ENCODE measurements at regions not wholly inside any gene's neighbourhood (a gene's known extent, or its start where the extent isn't known, plus 50 kb on each side); places are given as distances from the start of the nearest gene placed in this dataset.
A peak's percentile ranks its signal among the peaks of the same experiment; 100 is the strongest.
"Not testable (repeated sequence)": the region's sequence is repeated elsewhere in the genome, so short reads cannot be mapped to it uniquely, and the experiment has no call there.

- Mint-ChIP-seq H3K27me3 (peaks cover 0 to 5% (median 1%) of the 10 kb centered on the region in 5 donors), H3K9me3 (peaks cover 0 to 19% (median 14%) of the 10 kb centered on the region in 9 donors), H3K36me3 (peaks cover 0 to 14% (median 2%) of the 10 kb centered on the region in 3 donors), H3K4me1 (no peaks in the 10 kb centered on the region), H3K4me3 (no peak overlapping the region), H3K27ac (no peak overlapping the region)
- POLR2A ChIA-PET = no interaction called here
- DNase-seq (no peak), ATAC-seq (no peak)
Observed at GRCh38 chr4:77264826-77265225, 107.8 kb downstream of the CCNG2 start.

- Mint-ChIP-seq H3K36me3 (peaks cover 0 to 13% (median 2%) of the 10 kb centered on the region in 3 donors), H3K9me3 (peaks cover 0 to 18% (median 12%) of the 10 kb centered on the region in 9 donors), H3K4me1 (no peaks in the 10 kb centered on the region), H3K27ac (no peak overlapping the region), H3K27me3 (peaks cover 0 to 7% (median 1%) of the 10 kb centered on the region in 5 donors), H3K4me3 (no peak overlapping the region)
- no peak for ATAC-seq
- DNase-seq = no peak
- POLR2A ChIA-PET = no interaction called here
Observed at GRCh38 chr4:77268108-77268507, 111.1 kb downstream of the CCNG2 start.

- no peak overlapping the region for H3K4me3 Mint-ChIP-seq
- no peaks in the 10 kb centered on the region for H3K4me1 Mint-ChIP-seq
- H3K27ac Mint-ChIP-seq = no peak overlapping the region
- H3K36me3 Mint-ChIP-seq = peaks cover 0 to 2% (median 0%) of the 10 kb centered on the region in 3 donors
- DNase-seq (no peak), ATAC-seq (no peak)
- H3K9me3 Mint-ChIP-seq = peaks cover 0 to 5% (median under 1%) of the 10 kb centered on the region in 9 donors
- peaks cover 0 to 7% (median 1%) of the 10 kb centered on the region in 5 donors for H3K27me3 Mint-ChIP-seq
- POLR2A ChIA-PET = no interaction called here
Observed at GRCh38 chr4:77269505-77269904, 112.5 kb downstream of the CCNG2 start.

- H3K4me3 Mint-ChIP-seq = no peak overlapping the region
Observed at GRCh38 chr4:77273412-77273811, 116.4 kb downstream of the CCNG2 start.

GRCh38 chr4:77279114-77279513 is 122.1 kb downstream of the CCNG2 start:
- peaks cover 0 to 22% (median 0%) of the 10 kb centered on the region in 5 donors for H3K27me3 Mint-ChIP-seq
- H3K36me3 Mint-ChIP-seq, H3K4me1 Mint-ChIP-seq, H3K4me3 Mint-ChIP-seq, ATAC-seq, H3K27ac Mint-ChIP-seq, POLR2A ChIA-PET, H3K9me3 Mint-ChIP-seq, DNase-seq: not testable (repeated sequence)

More at GRCh38 chr4:77273412-77273811, 116.4 kb downstream of the CCNG2 start:
- ATAC-seq = no peak
- no peaks in the 10 kb centered on the region for H3K9me3 Mint-ChIP-seq
- POLR2A ChIA-PET = no interaction called here
- H3K27me3 Mint-ChIP-seq = peaks cover 0 to 12% (median under 1%) of the 10 kb centered on the region in 5 donors
- no peak overlapping the region for H3K27ac Mint-ChIP-seq
- no peaks in the 10 kb centered on the region for H3K4me1 Mint-ChIP-seq
- DNase-seq = no peak
- H3K36me3 Mint-ChIP-seq = no peaks in the 10 kb centered on the region

GRCh38 chr4:77282305-77282704 is 125.3 kb downstream of the CCNG2 start:
- DNase-seq = no peak
- Mint-ChIP-seq H3K4me1 (peaks cover 0 to 2% (median 0%) of the 10 kb centered on the region in 4 donors), H3K9me3 (no peaks in the 10 kb centered on the region), H3K27ac (no peak overlapping the region), H3K36me3 (no peaks in the 10 kb centered on the region), H3K4me3 (no peak overlapping the region), H3K27me3 (peaks cover 1 to 31% (median 3%) of the 10 kb centered on the region in 5 donors)
- no peak for ATAC-seq
- POLR2A ChIA-PET = no interaction called here

GRCh38 chr4:77284036-77284435 is 127.0 kb downstream of the CCNG2 start:
- Mint-ChIP-seq H3K9me3 (peaks cover 0 to 1% (median 0%) of the 10 kb centered on the region in 9 donors), H3K4me3 (no peak overlapping the region), H3K36me3 (no peaks in the 10 kb centered on the region), H3K4me1 (peaks cover 0 to 2% (median 0%) of the 10 kb centered on the region in 4 donors), H3K27ac (no peak overlapping the region), H3K27me3 (peaks cover 1 to 28% (median 3%) of the 10 kb centered on the region in 5 donors)
- ATAC-seq (no peak), DNase-seq (no peak)
- POLR2A ChIA-PET = no interaction called here

GRCh38 chr4:77286906-77287305 is 129.9 kb downstream of the CCNG2 start:
- DNase-seq = no peak
- Mint-ChIP-seq H3K9me3 (peaks cover 0 to 1% (median 0%) of the 10 kb centered on the region in 9 donors), H3K4me3 (no peak overlapping the region), H3K36me3 (no peaks in the 10 kb centered on the region), H3K4me1 (no peaks in the 10 kb centered on the region), H3K27me3 (peaks cover 3 to 17% (median 6%) of the 10 kb centered on the region in 5 donors), H3K27ac (no peak overlapping the region)
- ATAC-seq = no peak
- POLR2A ChIA-PET = no interaction called here

GRCh38 chr4:77293426-77293825 is 136.4 kb downstream of the CCNG2 start:
- Mint-ChIP-seq H3K27me3 (peaks cover 0 to 6% (median 2%) of the 10 kb centered on the region in 5 donors), H3K4me1 (no peaks in the 10 kb centered on the region), H3K27ac (no peak overlapping the region), H3K9me3 (peaks cover 0 to 21% (median 10%) of the 10 kb centered on the region in 9 donors), H3K4me3 (no peak overlapping the region), H3K36me3 (peaks cover 0 to 3% (median 0%) of the 10 kb centered on the region in 3 donors)
- DNase-seq (no peak), ATAC-seq (no peak)
- POLR2A ChIA-PET = no interaction called here

- H3K9me3 Mint-ChIP-seq = peaks cover 0 to 24% (median 7%) of the 10 kb centered on the region in 9 donors
- H3K4me3 Mint-ChIP-seq, ATAC-seq, POLR2A ChIA-PET, H3K27ac Mint-ChIP-seq, H3K36me3 Mint-ChIP-seq, H3K4me1 Mint-ChIP-seq: not testable (repeated sequence)
- peaks cover 4 to 27% (median 10%) of the 10 kb centered on the region in 5 donors for H3K27me3 Mint-ChIP-seq
- peak in 1 of 10 donors; percentile 3 for DNase-seq
Observed at GRCh38 chr4:77300996-77301395, 144.0 kb downstream of the CCNG2 start.

GRCh38 chr4:77305766-77306165 is 148.8 kb downstream of the CCNG2 start:
- peaks cover 0 to 15% (median 2%) of the 10 kb centered on the region in 5 donors for H3K27me3 Mint-ChIP-seq
- ATAC-seq = no peak
- H3K4me1 Mint-ChIP-seq = peaks cover 0 to 5% (median 2%) of the 10 kb centered on the region in 4 donors
- POLR2A ChIA-PET = no interaction called here
- no peaks in the 10 kb centered on the region for H3K36me3 Mint-ChIP-seq
- H3K4me3 Mint-ChIP-seq = no peak overlapping the region
- peaks cover 0 to 5% (median 0%) of the 10 kb centered on the region in 9 donors for H3K9me3 Mint-ChIP-seq
- no peak overlapping the region for H3K27ac Mint-ChIP-seq
- no peak for DNase-seq

GRCh38 chr4:77306496-77306895 is 149.5 kb downstream of the CCNG2 start:
- Mint-ChIP-seq H3K4me3 (no peak overlapping the region), H3K27me3 (peaks cover 0 to 15% (median 2%) of the 10 kb centered on the region in 5 donors), H3K4me1 (peaks cover 0 to 3% (median under 1%) of the 10 kb centered on the region in 4 donors), H3K27ac (no peak overlapping the region), H3K9me3 (peaks cover 0 to 5% (median 0%) of the 10 kb centered on the region in 9 donors), H3K36me3 (no peaks in the 10 kb centered on the region)
- DNase-seq (no peak), ATAC-seq (no peak)
- POLR2A ChIA-PET = no interaction called here

- Mint-ChIP-seq H3K9me3 (peaks cover 0 to 5% (median 0%) of the 10 kb centered on the region in 9 donors), H3K27ac (no peak overlapping the region), H3K27me3 (peaks cover 0 to 12% (median 1%) of the 10 kb centered on the region in 5 donors), H3K4me3 (no peak overlapping the region), H3K36me3 (no peaks in the 10 kb centered on the region), H3K4me1 (no peaks in the 10 kb centered on the region)
- POLR2A ChIA-PET = interaction anchor here (0.6 kb wide), 1 partner anchor 25 kb away, joined by 3 read pairs; no protein-coding TSS in a partner anchor
- peak in 1 of 10 donors; percentile 17 for DNase-seq
- no peak for ATAC-seq
Observed at GRCh38 chr4:77308843-77309242, 151.8 kb downstream of the CCNG2 start.

GRCh38 chr4:77309496-77309895 is 152.5 kb downstream of the CCNG2 start:
- Mint-ChIP-seq H3K27me3 (peaks cover 0 to 12% (median 1%) of the 10 kb centered on the region in 5 donors), H3K9me3 (peaks cover 0 to 5% (median 0%) of the 10 kb centered on the region in 9 donors), H3K27ac (no peak overlapping the region), H3K4me1 (no peaks in the 10 kb centered on the region), H3K36me3 (no peaks in the 10 kb centered on the region), H3K4me3 (no peak overlapping the region)
- ATAC-seq (no peak), DNase-seq (no peak)
- POLR2A ChIA-PET = no interaction called here
